ENCODE measurements at regions not wholly inside any gene's neighbourhood (a gene's known extent, or its start where the extent isn't known, plus 50 kb on each side); places are given as distances from the start of the nearest gene placed in this dataset.

GRCh38 chr22:48530666-48531065, 1297.0 kb downstream of the BRD1 start:
- TF ChIP-seq CTCF (IDR thresholded peaks at IDR 0.05; ENCODE audit: insufficient read depth, low read depth, low read length), result no peak
- H3K36me3 ChIP-seq (ENCODE audit: control insufficient read depth, insufficient read depth, low read length), result no peaks in the 10 kb centered on the region
- ChIA-PET CTCF (no interaction called here), POLR2A (no interaction called here)
- no peak overlapping the region for H3K4me3 ChIP-seq (ENCODE audit: low read depth, low read length)
- DNase-seq (ENCODE audit: low read depth), result no peak
- H3K27me3 ChIP-seq (ENCODE audit: control insufficient read depth, insufficient read depth, low read length), result no peaks in the 10 kb centered on the region

- Histone ChIP-seq H3K27me3 (ENCODE audit: control insufficient read depth, insufficient read depth, low read length) (no peaks in the 10 kb centered on the region), H3K4me3 (ENCODE audit: low read depth, low read length) (no peak overlapping the region), H3K36me3 (ENCODE audit: control insufficient read depth, insufficient read depth, low read length) (no peaks in the 10 kb centered on the region)
- POLR2A ChIA-PET, result no interaction called here
- CTCF ChIA-PET, result no interaction called here
- no peak for DNase-seq (ENCODE audit: low read depth)
- TF ChIP-seq CTCF (IDR thresholded peaks at IDR 0.05; ENCODE audit: insufficient read depth, low read depth, low read length), result no peak
Measured at GRCh38 chr22:48528221-48528915, 1299.3 kb downstream of the BRD1 start.

GRCh38 chr22:48523761-48524160, 1303.9 kb downstream of the BRD1 start:
- H3K4me3 ChIP-seq (ENCODE audit: low read depth, low read length), result no peak overlapping the region
- H3K36me3 ChIP-seq (ENCODE audit: control insufficient read depth, insufficient read depth, low read length), result no peaks in the 10 kb centered on the region
- no peak for TF ChIP-seq CTCF (IDR thresholded peaks at IDR 0.05; ENCODE audit: insufficient read depth, low read depth, low read length)
- H3K27me3 ChIP-seq (ENCODE audit: control insufficient read depth, insufficient read depth, low read length), result no peaks in the 10 kb centered on the region
- CTCF ChIA-PET, result no interaction called here
- POLR2A ChIA-PET, result no interaction called here
- DNase-seq (ENCODE audit: low read depth), result no peak

- H3K27me3 ChIP-seq (ENCODE audit: control insufficient read depth, insufficient read depth, low read length), result no peaks in the 10 kb centered on the region
- no peak for TF ChIP-seq CTCF (IDR thresholded peaks at IDR 0.05; ENCODE audit: insufficient read depth, low read depth, low read length)
- DNase-seq (ENCODE audit: low read depth), result no peak
- no peaks in the 10 kb centered on the region for H3K36me3 ChIP-seq (ENCODE audit: control insufficient read depth, insufficient read depth, low read length)
- POLR2A ChIA-PET, result no interaction called here
- H3K4me3 ChIP-seq (ENCODE audit: low read depth, low read length), result no peak overlapping the region
- CTCF ChIA-PET, result no interaction called here
Measured at GRCh38 chr22:48523091-48523490, 1304.6 kb downstream of the BRD1 start.

- DNase-seq (ENCODE audit: low read depth), result no peak
- ChIA-PET CTCF (no interaction called here), POLR2A (no interaction called here)
- no peak for TF ChIP-seq CTCF (IDR thresholded peaks at IDR 0.05; ENCODE audit: insufficient read depth, low read depth, low read length)
- Histone ChIP-seq H3K4me3 (ENCODE audit: low read depth, low read length) (no peak overlapping the region), H3K27me3 (ENCODE audit: control insufficient read depth, insufficient read depth, low read length) (no peaks in the 10 kb centered on the region), H3K36me3 (ENCODE audit: control insufficient read depth, insufficient read depth, low read length) (no peaks in the 10 kb centered on the region)
Measured at GRCh38 chr22:48522271-48522670, 1305.4 kb downstream of the BRD1 start.

Measured in BJ (cell line).